ENCODE measurements at regions not wholly inside any gene's neighbourhood (a gene's known extent, or its start where the extent isn't known, plus 50 kb on each side); places are given as distances from the start of the nearest gene placed in this dataset.

DNA sequence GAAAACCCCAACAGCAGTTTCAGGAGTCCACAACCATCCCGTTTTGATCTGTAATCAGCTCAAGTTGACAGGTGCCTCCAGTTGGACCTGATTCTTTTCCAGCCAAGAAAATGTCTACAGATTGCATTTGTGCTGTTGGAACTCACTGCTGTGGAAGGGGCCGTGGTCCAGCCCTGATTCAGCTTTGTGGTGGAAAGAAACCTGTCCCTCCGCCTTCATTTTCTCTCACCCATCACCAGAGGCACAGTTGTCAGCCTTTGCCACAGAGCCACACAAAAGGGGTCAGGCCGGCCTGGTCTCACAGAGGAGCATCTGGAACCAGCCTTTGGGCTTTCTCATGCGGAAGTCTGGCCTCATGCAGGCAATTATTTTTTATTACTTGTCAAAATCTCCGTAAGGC, 483.6 kb downstream of the GADD45G start:
- ATAC-seq: no peak
- DNase-seq (ENCODE audit: low spot score): no peak
- intact Hi-C loops (cut with DNase I): no loop called here

GRCh38 chr9:90088856-90089255, 484.0 kb downstream of the GADD45G start:
- ATAC-seq (no peak), DNase-seq (ENCODE audit: low spot score) (no peak)
- intact Hi-C loops (cut with DNase I): no loop called here

- ATAC-seq: no peak
- intact Hi-C loops (cut with DNase I): no loop called here
- DNase-seq (ENCODE audit: low spot score): no peak
These were observed 486.2 kb downstream of the GADD45G start for GRCh38 chr9:90090997-90091396.

DNA sequence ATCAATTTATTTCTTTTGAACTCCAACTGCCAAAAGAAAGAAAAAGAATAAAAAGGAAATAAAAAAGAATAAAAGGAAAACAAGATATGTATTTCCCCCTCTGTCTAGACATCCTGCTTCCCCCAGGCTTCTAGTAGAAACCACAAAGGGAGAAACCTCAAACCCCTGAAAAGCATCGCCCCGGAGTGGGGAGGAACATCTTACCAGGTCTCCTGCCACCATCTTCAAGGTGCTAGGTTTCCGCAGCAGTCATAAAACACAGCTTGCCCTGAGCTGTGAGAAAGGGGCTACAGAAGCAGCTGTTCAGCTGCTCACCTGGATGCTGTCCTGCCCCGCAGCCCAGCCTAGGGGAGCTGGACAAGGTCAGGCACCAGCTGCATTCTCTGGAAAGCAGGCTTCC, 487.7 kb downstream of the GADD45G start:
- intact Hi-C loops (cut with DNase I): no loop called here
- DNase-seq (ENCODE audit: low spot score) (no peak), ATAC-seq (no peak)

- ATAC-seq (no peak), DNase-seq (ENCODE audit: low spot score) (no peak)
- intact Hi-C loops (cut with DNase I): no loop called here
These were observed 490.9 kb downstream of the GADD45G start for GRCh38 chr9:90095682-90096081.

GRCh38 chr9:90097237-90097636, 492.4 kb downstream of the GADD45G start:
- no peak for ATAC-seq
- DNase-seq (ENCODE audit: low spot score): no peak
- intact Hi-C loops (cut with DNase I): no loop called here

DNA sequence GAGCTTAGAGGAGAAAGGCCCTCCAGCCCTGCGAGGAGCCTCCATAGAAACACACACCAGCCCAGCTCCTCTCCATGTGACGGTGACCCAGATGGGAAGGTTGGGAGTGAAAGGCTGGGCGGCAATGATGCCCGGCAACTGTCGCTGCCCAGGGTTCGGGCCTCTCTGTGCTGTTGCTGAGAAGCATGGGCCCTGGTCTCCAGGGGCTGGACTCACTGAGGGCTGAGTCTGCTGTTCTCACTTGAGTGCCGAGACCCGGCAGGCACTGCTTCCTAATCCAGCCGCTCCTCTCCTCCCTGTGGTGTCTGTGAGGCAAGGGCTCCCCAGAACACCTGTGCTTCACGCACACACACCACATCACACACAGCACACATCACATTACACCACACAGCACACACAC, 493.6 kb downstream of the GADD45G start:
- no peak for ATAC-seq
- intact Hi-C loops (cut with DNase I): no loop called here
- no peak for DNase-seq (ENCODE audit: low spot score)

- DNase-seq (ENCODE audit: low spot score) (no peak), ATAC-seq (peak; percentile 80)
- intact Hi-C loops (cut with DNase I): no loop called here
These were observed 494.6 kb downstream of the GADD45G start for GRCh38 chr9:90099262-90099963.

GRCh38 chr9:90100014-90100413, 495.2 kb downstream of the GADD45G start:
- ATAC-seq: peak; percentile 56
- DNase-seq (ENCODE audit: low spot score): no peak
- intact Hi-C loops (cut with DNase I): loop anchor here (5.0 kb wide), 1 partner anchor 498 kb away; no protein-coding TSS in a partner anchor

- peak; percentile 86 for DNase-seq (ENCODE audit: low spot score)
- intact Hi-C loops (cut with DNase I): loop anchor here (5.0 kb wide), 1 partner anchor 500 kb away; no protein-coding TSS in a partner anchor
These were observed 497.6 kb downstream of the GADD45G start for GRCh38 chr9:90102292-90102901.

DNA sequence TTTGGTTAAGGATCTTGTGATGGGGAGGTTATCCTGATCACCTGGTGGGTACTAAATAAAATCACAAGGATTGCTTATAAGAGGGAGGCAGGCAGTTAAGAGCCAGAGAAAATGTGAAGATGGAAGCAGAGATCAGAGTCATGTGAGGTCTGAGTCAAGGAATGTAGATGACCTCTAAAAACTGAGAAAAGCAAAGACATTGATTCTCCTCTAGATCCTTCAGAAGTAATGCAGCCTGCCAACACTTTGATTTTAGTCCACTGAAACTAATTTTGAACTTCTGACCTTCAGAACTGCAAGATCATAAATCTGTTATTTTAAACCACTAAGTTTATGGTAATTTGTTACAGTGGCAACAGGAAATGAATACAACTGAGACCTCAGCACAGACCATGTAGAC, 499.0 kb downstream of the GADD45G start:
- intact Hi-C loops (cut with DNase I): loop anchor here (5.0 kb wide), 1 partner anchor 501 kb away; no protein-coding TSS in a partner anchor
- ATAC-seq (no peak), DNase-seq (ENCODE audit: low spot score) (no peak)

More at GRCh38 chr9:90102292-90102901, 497.6 kb downstream of the GADD45G start:
- ATAC-seq: peak; percentile 91

DNA sequence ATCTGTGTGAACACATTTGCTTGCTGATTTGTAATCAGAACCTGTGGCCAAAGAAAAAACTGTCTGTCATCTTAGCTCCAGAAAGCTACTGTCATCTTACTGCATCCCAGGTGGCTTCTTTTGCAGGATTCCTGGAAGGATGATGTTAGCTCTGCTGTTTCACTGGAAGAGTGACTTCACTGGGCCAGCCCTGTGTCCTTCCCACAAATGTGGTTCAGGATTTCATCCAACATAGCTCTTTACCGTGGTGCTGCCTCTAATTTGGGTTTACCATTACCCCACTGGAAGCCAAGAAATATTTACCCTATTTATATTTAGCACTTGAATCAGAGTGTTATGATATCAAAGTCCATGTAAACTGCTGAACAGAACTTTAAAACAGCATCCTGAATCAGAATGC, 501.0 kb downstream of the GADD45G start:
- intact Hi-C loops (cut with DNase I): no loop called here
- DNase-seq (ENCODE audit: low spot score) (no peak), ATAC-seq (no peak)

GRCh38 chr9:90107040-90107725, 502.4 kb downstream of the GADD45G start:
- peak; percentile 72 for ATAC-seq
- DNase-seq (ENCODE audit: low spot score): no peak
- intact Hi-C loops (cut with DNase I): no loop called here

DNA sequence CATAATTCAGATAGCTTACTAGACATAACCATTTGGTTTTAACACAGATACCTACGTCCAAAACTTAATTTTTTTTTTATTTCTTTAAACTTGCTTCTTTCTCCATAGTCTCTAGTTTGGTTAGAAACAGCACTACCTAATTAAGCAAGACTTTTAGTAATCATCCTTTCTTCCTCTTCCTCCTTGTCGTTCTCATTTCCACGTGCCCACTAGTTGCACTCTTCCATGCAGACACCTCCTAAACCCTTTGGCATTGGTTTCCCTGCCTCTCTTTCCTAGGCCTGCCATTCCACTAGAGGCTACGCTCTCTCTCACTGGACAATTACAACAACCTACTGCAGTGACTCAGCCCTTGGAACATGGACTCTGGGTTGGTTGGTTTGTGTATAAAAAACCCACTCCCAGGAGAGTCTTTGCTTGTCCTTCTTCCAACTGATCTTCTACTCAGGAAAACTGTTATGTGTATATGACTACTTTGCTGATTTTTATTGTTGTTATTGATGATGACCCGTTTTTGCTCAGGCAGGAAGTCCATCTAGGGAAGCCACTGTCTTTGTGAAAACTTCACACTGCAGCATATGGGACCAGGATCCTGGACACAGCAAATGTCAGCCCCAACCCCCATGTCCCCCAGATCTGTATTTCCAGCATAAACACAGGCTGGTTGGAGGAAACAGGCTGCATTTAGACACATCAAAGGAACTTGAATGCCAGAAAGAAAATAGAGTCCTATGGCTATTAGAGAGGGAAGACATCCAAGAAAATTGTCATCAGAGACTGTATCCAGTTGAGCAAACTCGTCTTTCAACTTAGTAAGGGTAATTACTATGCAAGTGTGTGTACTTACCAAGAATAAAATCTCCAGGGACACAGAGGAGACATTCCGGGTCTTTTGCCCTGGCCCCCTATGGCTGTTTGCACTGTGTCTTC, 503.2 kb downstream of the GADD45G start:
- intact Hi-C loops (cut with DNase I): no loop called here
- ATAC-seq (peak; percentile 60), DNase-seq (ENCODE audit: low spot score) (no peak)

DNA sequence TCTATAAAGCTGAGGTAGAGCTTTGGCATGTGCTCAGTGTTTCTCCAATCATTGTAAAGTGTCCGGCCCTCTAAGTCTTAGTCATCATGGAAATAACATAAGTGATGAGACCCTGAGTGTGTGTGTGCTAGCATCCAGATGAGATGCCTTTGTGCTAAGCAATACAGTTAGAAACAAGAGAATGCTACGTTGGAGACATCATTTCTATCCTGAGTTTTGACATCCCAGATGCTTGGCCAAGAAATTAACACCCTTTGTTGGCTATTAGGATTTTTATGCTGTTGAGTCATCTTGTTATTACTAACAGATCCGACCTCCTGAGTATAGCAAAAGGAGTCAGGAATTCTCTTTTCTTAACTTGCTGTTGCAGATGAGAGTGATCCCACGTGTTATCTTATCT, 508.0 kb downstream of the GADD45G start:
- intact Hi-C loops (cut with DNase I): no loop called here
- ATAC-seq (no peak), DNase-seq (ENCODE audit: low spot score) (no peak)

- ATAC-seq (no peak), DNase-seq (ENCODE audit: low spot score) (no peak)
- intact Hi-C loops (cut with DNase I): no loop called here
These were observed 510.0 kb downstream of the GADD45G start for GRCh38 chr9:90114641-90115425.

- ATAC-seq: no peak
- intact Hi-C loops (cut with DNase I): no loop called here
- DNase-seq (ENCODE audit: low spot score): no peak
These were observed 517.0 kb downstream of the GADD45G start for GRCh38 chr9:90121762-90122161.

- no peak for DNase-seq (ENCODE audit: low spot score)
- ATAC-seq: no peak
- intact Hi-C loops (cut with DNase I): no loop called here
These were observed 517.7 kb downstream of the DIRAS2 start for GRCh38 chr9:90124961-90125360.
